GM12878 (cell line): ENCODE measurements at regions not wholly inside any gene's neighbourhood (a gene's known extent, or its start where the extent isn't known, plus 50 kb on each side); places are given as distances from the start of the nearest gene placed in this dataset.

ENCODE experiments used
- CBX3 ChIP-seq: fragments of 200-600 bp; sonication (generic); IDR thresholded peaks from 2 replicates; pipeline ENCODE4 v1.6.1; 2016; ENCODE audit warnings: low read depth, borderline replicate concordance
- CREB1 ChIP-seq: IDR thresholded peaks from 2 replicates; pipeline ENCODE4 v1.6.1; 2012; ENCODE audit warnings: low read depth, mild to moderate bottlenecking, inconsistent platforms
- HDAC2 ChIP-seq: fragments of 200-600 bp; sonication (generic); IDR thresholded peaks from 2 replicates; pipeline ENCODE4 v1.6.1; 2017
- SMARCA5 ChIP-seq: fragments of 450-650 bp; IDR thresholded peaks from 2 replicates; pipeline ENCODE4 v1.6.1; 2017; ENCODE audit warnings: mild to moderate bottlenecking
- SP1 ChIP-seq: IDR thresholded peaks from one replicate; pipeline ENCODE4 v1.6.1; 2011; ENCODE audit warnings: low read depth, low read length
- TF ChIP-seq, protein P1 (sequence below), 3 experiments: IDR thresholded peaks in 2 of 3; conservative IDR thresholded peaks in 1 of 3; 2 replicates each; pipeline ENCODE4 v1.5.1; 2011; ENCODE audit warnings: low read depth in 3 of 3, low read length in 3 of 3, mild to moderate bottlenecking in 3 of 3, control low read depth in 2 of 3, moderate library complexity in 2 of 3, inconsistent platforms in 1 of 3, mixed read lengths in 1 of 3; ENCODE audit not compliant: control insufficient read depth in 2 of 3, insufficient read depth in 1 of 3; ENCODE audit errors: extremely low read depth in 1 of 3

DNA sequence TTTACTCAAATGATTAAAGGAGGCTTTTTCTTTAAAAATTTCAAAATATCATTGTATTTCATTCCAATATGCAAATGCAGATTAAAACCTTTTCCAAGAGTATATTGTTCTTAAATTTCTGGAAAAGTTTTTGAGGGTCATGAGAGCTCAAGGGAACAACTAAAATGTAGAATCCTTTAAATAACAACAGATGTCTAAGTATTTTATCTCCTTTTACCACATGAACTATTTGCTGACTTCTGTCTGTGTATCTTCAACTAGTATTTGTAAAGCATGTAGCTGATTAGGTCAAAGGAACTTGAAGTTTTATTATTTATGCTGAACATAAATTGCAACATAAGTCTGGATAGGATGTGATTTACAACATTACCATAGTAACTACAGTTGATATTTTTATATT lies 402.6 kb downstream of the CNTN6 start:
- TF ChIP-seq CBX3 (no peak), SMARCA5 (no peak), CREB1 (no peak), SP1 (no peak), HDAC2 (no peak)
- TF ChIP-seq, protein P1, sequence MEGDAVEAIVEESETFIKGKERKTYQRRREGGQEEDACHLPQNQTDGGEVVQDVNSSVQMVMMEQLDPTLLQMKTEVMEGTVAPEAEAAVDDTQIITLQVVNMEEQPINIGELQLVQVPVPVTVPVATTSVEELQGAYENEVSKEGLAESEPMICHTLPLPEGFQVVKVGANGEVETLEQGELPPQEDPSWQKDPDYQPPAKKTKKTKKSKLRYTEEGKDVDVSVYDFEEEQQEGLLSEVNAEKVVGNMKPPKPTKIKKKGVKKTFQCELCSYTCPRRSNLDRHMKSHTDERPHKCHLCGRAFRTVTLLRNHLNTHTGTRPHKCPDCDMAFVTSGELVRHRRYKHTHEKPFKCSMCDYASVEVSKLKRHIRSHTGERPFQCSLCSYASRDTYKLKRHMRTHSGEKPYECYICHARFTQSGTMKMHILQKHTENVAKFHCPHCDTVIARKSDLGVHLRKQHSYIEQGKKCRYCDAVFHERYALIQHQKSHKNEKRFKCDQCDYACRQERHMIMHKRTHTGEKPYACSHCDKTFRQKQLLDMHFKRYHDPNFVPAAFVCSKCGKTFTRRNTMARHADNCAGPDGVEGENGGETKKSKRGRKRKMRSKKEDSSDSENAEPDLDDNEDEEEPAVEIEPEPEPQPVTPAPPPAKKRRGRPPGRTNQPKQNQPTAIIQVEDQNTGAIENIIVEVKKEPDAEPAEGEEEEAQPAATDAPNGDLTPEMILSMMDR (IDR thresholded peaks at IDR 0.05 in 2 of 3, conservative IDR thresholded peaks at IDR 0.05 in 1 of 3; ENCODE audit: control insufficient read depth in 2 of 3, extremely low read depth in 1 of 3, insufficient read depth in 1 of 3, low read depth in 3 of 3, low read length in 3 of 3) = no peak
